GM21447 (cell line): ENCODE measurements at regions not wholly inside any gene's neighbourhood (a gene's known extent, or its start where the extent isn't known, plus 50 kb on each side); places are given as distances from the start of the nearest gene placed in this dataset.

Source experiments
- ATAC-seq: cut with Tn5 transposase; IDR thresholded peaks from one replicate; pipeline ENCODE4 v1.9.1; 2021; ENCODE audit not compliant: unreplicated experiment

- ATAC-seq, result no peak
Observed at GRCh38 chr20:39299783-39300182, 337.6 kb downstream of the DHX35 start.

- no peak for ATAC-seq
Observed at GRCh38 chr20:39298571-39299506, 336.7 kb downstream of the DHX35 start.

- no peak for ATAC-seq
Observed at GRCh38 chr20:39298121-39298520, 336.0 kb downstream of the DHX35 start.

GRCh38 chr20:39295301-39295700 is 333.2 kb downstream of the DHX35 start:
- ATAC-seq, result no peak

- no peak for ATAC-seq
Observed at GRCh38 chr20:39294137-39294725, 332.1 kb downstream of the DHX35 start.

- no peak for ATAC-seq
Observed at GRCh38 chr20:39292193-39292736, 330.1 kb downstream of the DHX35 start.

GRCh38 chr20:39291301-39291700 is 329.2 kb downstream of the DHX35 start:
- no peak for ATAC-seq

GRCh38 chr20:39290575-39290974 is 328.4 kb downstream of the DHX35 start:
- ATAC-seq, result no peak

- no peak for ATAC-seq
Observed at GRCh38 chr20:39289831-39290230, 327.7 kb downstream of the DHX35 start.

GRCh38 chr20:39289316-39289715 is 327.2 kb downstream of the DHX35 start:
- no peak for ATAC-seq

- ATAC-seq, result no peak
Observed at GRCh38 chr20:39283464-39283863, 321.3 kb downstream of the DHX35 start.

GRCh38 chr20:39282619-39283092 is 320.5 kb downstream of the DHX35 start:
- no peak for ATAC-seq

- no peak for ATAC-seq
Observed at GRCh38 chr20:39280875-39281274, 318.7 kb downstream of the DHX35 start.

- no peak for ATAC-seq
Observed at GRCh38 chr20:39278230-39278788, 316.2 kb downstream of the DHX35 start.

GRCh38 chr20:39277185-39277584 is 315.0 kb downstream of the DHX35 start:
- no peak for ATAC-seq

GRCh38 chr20:39270837-39271604 is 308.9 kb downstream of the DHX35 start:
- ATAC-seq, result no peak

- ATAC-seq, result no peak
Observed at GRCh38 chr20:39269493-39270217, 307.5 kb downstream of the DHX35 start.

- ATAC-seq, result no peak
Observed at GRCh38 chr20:39268981-39269461, 306.9 kb downstream of the DHX35 start.

GRCh38 chr20:39268491-39268951 is 306.4 kb downstream of the DHX35 start:
- no peak for ATAC-seq

- ATAC-seq, result no peak
Observed at GRCh38 chr20:39266989-39267388, 304.8 kb downstream of the DHX35 start.
